ENCODE measurements at regions not wholly inside any gene's neighbourhood (a gene's known extent, or its start where the extent isn't known, plus 50 kb on each side); places are given as distances from the start of the nearest gene placed in this dataset.

DNA sequence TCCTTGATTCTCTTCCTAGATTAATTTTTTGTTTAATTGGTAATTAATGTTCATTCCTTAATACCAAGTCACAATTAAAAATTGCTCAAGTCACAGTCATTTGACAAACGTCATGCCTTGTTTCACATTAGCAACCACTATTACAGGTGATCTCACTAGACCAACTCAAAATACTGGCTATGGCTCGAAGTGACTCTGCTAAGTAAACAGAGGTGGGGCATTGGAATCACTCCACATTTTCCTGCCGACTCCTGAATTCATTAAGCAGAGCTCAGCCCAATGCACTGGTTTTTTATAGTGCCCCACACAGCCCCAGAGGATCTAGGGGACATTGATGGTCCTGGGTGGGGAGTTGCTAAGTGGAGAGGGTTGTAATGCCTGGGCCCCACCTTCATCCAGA is 201.2 kb upstream of the NSMCE3 start:
- ATAC-seq = no peak
- Mint-ChIP-seq H3K4me3 (no peak overlapping the region), H3K27me3 (peaks cover 12% of the 10 kb centered on the region), H3K9me3 (peaks cover 4% of the 10 kb centered on the region), H3K36me3 (no peaks in the 10 kb centered on the region), H3K4me1 (peaks cover 5% of the 10 kb centered on the region), H3K27ac (no peak overlapping the region)

DNA sequence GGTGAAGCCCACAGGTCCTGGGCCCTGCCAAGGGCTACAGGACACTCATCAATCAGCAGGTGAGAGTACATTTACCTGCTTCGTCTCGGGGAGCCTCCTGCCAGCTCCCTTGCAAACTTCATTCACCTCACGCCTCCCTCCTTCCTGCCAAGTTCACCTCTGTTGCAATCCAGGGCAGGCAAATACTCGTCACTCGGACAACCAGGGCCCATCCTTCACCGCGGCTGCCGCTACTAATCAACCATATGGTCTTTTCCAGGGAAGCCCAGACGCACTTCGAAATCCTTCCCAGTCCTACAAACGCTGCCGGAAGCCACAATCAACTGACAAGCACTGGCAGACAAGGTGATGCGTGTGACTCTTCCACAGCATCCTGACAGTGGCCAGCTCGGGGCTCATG is 200.7 kb upstream of the NSMCE3 start:
- ATAC-seq = no peak
- peaks cover 12% of the 10 kb centered on the region for H3K27me3 Mint-ChIP-seq
- peaks cover 4% of the 10 kb centered on the region for H3K9me3 Mint-ChIP-seq
- H3K36me3 Mint-ChIP-seq = no peaks in the 10 kb centered on the region
- no peak overlapping the region for H3K4me3 Mint-ChIP-seq
- peaks cover 6% of the 10 kb centered on the region for H3K4me1 Mint-ChIP-seq
- H3K27ac Mint-ChIP-seq = no peak overlapping the region

DNA sequence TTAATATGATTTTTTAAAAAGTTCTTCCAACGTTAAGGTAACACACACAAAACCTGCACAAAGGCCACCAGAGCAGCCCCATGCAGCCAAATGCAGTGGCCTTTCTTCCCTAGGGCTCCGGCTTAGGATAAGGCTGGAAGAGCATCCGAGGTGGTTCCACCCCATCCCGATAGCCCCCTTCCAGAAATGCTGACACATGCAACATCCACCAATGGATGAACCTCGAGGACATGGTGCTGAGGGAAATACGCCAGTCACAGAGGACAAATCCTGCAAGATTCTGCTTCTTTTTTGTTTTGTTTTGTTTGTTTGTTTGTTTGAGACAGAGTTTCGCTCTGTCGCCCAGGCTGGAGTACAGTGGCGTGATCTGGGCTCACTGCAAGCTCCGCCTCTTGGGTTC is 199.3 kb upstream of the NSMCE3 start:
- no peak overlapping the region for H3K4me3 Mint-ChIP-seq
- H3K4me1 Mint-ChIP-seq = peaks cover 6% of the 10 kb centered on the region
- H3K9me3 Mint-ChIP-seq = peaks cover 4% of the 10 kb centered on the region
- no peak overlapping the region for H3K27ac Mint-ChIP-seq
- H3K36me3 Mint-ChIP-seq = no peaks in the 10 kb centered on the region
- H3K27me3 Mint-ChIP-seq = peaks cover 12% of the 10 kb centered on the region
- ATAC-seq = no peak

DNA sequence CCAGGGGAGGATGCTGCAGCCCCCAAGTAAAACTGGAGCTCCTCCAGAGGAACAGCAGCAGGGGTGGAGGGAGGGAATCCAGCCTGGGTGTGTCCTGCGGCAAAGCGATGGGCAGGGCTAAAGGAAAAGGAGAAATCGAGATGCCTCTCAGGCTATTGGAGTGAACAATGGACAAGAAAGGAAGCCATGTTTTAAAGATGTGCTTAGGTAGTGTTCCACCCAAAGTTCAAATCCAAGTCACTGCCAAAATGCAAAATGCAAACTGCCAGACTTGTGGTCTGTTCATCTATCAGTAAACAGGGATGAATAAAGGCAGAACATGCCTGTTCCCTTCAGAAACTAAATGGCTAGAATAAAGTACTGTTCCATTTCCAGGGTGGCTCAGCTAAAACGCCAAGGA is 197.5 kb upstream of the NSMCE3 start:
- peaks cover 6% of the 10 kb centered on the region for H3K4me1 Mint-ChIP-seq

DNA sequence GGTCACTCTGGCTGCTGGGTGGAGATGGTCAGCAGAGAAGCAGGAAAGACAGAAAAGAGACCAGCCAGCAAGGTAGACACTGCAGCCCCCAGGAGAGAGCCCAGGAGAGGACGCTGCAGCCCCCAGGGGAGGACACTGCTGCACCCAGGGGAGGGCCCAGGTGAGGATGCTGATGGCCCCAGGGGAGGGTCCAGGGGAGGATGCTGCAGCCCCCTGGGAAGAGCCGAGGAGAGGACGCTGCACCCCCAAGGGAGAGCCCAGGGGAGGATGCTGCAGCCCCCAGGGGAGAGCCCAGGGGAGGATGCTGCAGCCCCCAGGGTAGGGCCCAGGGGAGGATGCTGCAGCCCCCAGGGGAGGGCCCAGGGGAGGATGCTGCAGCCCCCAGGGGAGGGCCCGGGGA is 196.7 kb upstream of the NSMCE3 start:
- H3K9me3 Mint-ChIP-seq = peaks cover 4% of the 10 kb centered on the region
- H3K36me3 Mint-ChIP-seq = no peaks in the 10 kb centered on the region
- H3K4me1 Mint-ChIP-seq = peaks cover 6% of the 10 kb centered on the region
- no peak for ATAC-seq
- no peak overlapping the region for H3K4me3 Mint-ChIP-seq
- H3K27ac Mint-ChIP-seq = no peak overlapping the region
- peaks cover 31% of the 10 kb centered on the region for H3K27me3 Mint-ChIP-seq

More for the DNA sequence above, 197.5 kb upstream of the NSMCE3 start:
- peaks cover 4% of the 10 kb centered on the region for H3K9me3 Mint-ChIP-seq
- no peak for ATAC-seq
- no peak overlapping the region for H3K27ac Mint-ChIP-seq
- peaks cover 23% of the 10 kb centered on the region for H3K27me3 Mint-ChIP-seq
- no peaks in the 10 kb centered on the region for H3K36me3 Mint-ChIP-seq
- no peak overlapping the region for H3K4me3 Mint-ChIP-seq

DNA sequence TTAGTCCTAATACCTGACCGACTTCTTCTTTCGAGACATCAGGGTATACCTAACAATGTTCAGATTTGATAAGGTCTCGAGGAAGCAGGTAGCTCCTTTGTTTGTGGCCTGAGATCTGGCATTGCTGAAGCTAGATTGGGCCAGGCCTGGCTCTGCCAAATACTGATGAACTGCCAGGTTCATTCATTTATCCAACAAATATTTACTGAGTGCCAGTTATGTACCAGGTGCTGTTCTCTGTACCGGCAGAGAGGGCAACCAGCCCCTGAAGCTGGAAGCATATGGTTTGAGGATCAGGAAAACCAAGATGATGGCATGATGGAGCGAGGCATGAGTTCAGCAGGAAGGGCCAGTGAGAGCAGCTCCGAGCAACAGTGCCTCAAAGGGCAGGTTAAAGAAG is 196.2 kb upstream of the NSMCE3 start:
- H3K36me3 Mint-ChIP-seq = no peaks in the 10 kb centered on the region
- H3K27me3 Mint-ChIP-seq = peaks cover 26% of the 10 kb centered on the region
- peaks cover 4% of the 10 kb centered on the region for H3K9me3 Mint-ChIP-seq
- H3K4me3 Mint-ChIP-seq = no peak overlapping the region
- peaks cover 6% of the 10 kb centered on the region for H3K4me1 Mint-ChIP-seq
- H3K27ac Mint-ChIP-seq = no peak overlapping the region
- ATAC-seq = no peak

DNA sequence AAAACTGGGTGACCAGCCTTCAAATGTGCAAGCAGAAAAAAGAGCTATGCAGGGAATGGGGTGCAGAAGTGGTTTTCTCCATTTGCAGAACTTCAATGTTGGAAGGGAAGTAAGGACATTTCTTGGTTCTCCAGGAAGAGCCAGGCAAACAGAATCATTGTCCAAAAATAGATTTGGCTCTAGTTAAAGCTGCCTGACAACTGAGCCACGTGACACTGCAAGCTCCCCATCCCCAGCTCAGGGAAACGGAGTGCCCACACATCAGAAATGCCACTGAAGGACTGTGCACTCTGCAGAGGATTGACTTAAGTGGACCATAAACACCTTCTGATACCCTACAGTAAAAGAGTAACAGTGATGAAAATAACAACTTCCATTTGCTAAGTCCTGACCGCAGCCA is 195.6 kb upstream of the NSMCE3 start:
- peaks cover 20% of the 10 kb centered on the region for H3K27me3 Mint-ChIP-seq

DNA sequence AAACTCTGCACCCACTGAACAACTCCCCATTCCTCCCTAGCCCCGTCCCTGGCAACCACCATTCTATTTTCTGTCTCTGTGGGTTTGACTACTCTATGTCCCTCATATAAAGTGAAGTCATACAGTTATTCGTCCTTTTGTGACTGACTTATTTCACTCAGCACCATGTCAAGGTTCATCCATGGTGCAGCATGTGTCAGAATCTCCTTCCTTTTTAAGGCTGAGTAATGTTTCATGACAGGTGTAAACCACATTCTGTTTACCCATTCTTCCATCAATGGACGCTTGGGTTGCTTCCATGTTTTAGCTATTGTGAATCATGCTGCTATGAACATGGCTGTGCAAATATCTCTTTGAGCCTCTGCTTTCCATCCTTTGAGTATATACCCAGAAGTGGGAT is 192.3 kb upstream of the NSMCE3 start:
- Mint-ChIP-seq H3K9me3 (peaks cover 4% of the 10 kb centered on the region), H3K27me3 (peaks cover 39% of the 10 kb centered on the region), H3K4me1 (peaks cover 6% of the 10 kb centered on the region), H3K36me3 (no peaks in the 10 kb centered on the region), H3K4me3 (no peak overlapping the region), H3K27ac (no peak overlapping the region)
- ATAC-seq = no peak

More for the DNA sequence above, 195.6 kb upstream of the NSMCE3 start:
- Mint-ChIP-seq H3K27ac (no peak overlapping the region), H3K36me3 (no peaks in the 10 kb centered on the region), H3K4me3 (no peak overlapping the region), H3K9me3 (peaks cover 4% of the 10 kb centered on the region), H3K4me1 (peaks cover 6% of the 10 kb centered on the region)
- ATAC-seq = no peak

DNA sequence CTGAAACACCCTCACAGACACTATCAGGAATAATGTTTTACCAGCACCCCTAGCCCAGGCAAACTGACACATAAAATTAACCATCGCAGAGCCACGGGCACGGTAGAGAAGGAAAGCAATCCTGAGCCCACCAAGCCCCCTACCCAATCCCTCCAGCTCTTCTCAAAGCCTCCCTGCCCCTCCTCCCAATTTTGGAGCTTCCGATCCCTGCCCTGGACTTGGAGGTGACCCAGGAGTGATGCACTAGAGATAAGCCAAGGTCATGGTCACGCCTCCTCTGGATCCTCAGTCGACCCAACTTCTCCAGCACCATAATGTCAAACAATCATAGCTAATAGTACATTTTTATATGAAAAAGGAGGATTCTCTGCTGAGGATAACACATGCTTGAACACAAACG is 188.7 kb upstream of the NSMCE3 start:
- H3K9me3 Mint-ChIP-seq = no peaks in the 10 kb centered on the region

DNA sequence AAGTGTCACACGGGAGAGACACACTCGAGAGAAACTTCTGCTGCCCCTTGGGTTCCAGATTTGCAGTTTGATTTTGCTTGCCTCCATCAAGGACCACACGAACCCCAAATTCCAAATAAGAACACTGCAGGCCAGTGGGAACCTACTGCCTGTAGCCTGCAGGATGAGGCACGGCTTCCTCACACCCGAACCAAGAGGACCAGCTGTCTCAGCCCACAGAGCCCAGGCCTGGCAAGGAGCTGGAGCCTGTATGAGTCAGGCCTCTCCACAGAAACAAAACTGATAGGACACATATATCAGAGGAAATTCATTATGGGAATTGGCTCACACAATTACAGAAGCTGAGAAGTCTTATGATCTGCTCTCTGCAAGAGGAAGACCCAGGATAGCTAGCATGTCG is 188.1 kb upstream of the NSMCE3 start:
- no peak for ATAC-seq
- Mint-ChIP-seq H3K4me1 (peaks cover 7% of the 10 kb centered on the region), H3K36me3 (no peaks in the 10 kb centered on the region), H3K27me3 (peaks cover 38% of the 10 kb centered on the region), H3K27ac (no peak overlapping the region), H3K4me3 (no peak overlapping the region), H3K9me3 (no peaks in the 10 kb centered on the region)

More for the DNA sequence above, 188.7 kb upstream of the NSMCE3 start:
- Mint-ChIP-seq H3K4me1 (peaks cover under 1% of the 10 kb centered on the region), H3K27ac (no peak overlapping the region), H3K27me3 (peaks cover 44% of the 10 kb centered on the region), H3K36me3 (no peaks in the 10 kb centered on the region), H3K4me3 (no peak overlapping the region)
- ATAC-seq = no peak

DNA sequence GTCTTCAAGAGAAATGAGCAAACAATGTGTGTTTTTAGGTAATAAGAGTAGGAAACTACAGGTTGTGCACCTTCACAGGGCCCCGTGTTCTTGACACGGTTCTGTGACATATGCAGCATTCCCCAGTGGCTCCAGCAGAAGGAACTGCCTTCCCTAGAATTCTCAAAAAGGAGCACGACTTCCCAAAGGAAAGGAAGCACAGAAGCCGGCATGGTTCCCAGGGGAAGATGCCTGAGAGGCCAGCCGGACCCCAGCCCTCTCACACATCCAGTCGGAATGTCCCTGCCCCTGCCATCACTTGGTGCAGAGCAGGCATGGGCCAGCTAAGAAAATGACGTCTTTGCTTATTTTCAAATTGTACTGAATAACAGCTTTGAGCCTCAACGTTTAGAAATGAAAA is 187.3 kb upstream of the NSMCE3 start:
- Mint-ChIP-seq H3K36me3 (no peaks in the 10 kb centered on the region), H3K9me3 (no peaks in the 10 kb centered on the region), H3K27ac (no peak overlapping the region), H3K27me3 (peaks cover 36% of the 10 kb centered on the region), H3K4me1 (peaks cover 10% of the 10 kb centered on the region), H3K4me3 (no peak overlapping the region)
- no peak for ATAC-seq

DNA sequence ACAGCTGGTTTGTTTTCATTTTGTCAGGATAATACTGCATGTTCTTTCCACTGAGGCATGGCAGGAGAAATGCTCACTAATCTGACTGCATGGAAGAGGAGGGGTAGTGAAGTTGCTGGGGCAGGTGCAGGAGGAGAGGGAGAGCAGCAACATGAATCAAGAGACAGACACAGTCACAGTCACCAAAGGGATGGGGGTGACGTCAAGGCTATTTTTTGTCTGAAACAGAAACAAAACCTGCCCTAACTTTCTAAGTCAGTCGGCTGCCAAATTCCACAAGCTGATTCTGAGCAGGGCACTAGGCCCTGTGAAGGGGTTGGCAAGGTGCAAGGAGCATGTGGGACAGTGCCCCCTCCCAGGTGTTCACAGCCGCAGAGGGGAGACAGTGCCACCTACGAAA is 186.6 kb upstream of the NSMCE3 start:
- Mint-ChIP-seq H3K9me3 (no peaks in the 10 kb centered on the region), H3K27me3 (peaks cover 36% of the 10 kb centered on the region), H3K4me1 (peaks cover 10% of the 10 kb centered on the region), H3K4me3 (no peak overlapping the region), H3K27ac (no peak overlapping the region), H3K36me3 (no peaks in the 10 kb centered on the region)
- ATAC-seq = no peak

DNA sequence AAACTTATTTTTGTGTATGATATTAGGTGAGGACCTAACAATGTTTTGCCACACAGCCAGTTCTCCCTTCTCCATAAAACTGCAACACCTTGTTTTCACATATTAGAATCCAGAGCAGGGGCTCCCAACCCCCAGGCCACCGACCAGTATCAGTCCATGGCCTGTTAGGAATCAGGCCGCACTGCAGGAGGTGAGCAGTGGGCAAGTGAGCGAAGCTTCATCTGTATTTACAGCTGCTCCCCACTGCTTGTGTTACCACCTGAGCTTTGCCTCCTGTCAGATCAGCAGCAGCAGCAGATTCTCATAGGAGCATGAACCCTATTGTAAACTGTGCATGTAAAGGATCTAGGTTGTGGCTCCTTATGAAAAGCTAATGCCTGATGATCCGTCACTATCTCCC is 185.9 kb upstream of the NSMCE3 start:
- H3K27ac Mint-ChIP-seq = no peak overlapping the region
- H3K4me3 Mint-ChIP-seq = no peak overlapping the region
- peaks cover 10% of the 10 kb centered on the region for H3K4me1 Mint-ChIP-seq
- no peaks in the 10 kb centered on the region for H3K9me3 Mint-ChIP-seq
- ATAC-seq = no peak
- peaks cover 44% of the 10 kb centered on the region for H3K27me3 Mint-ChIP-seq
- no peaks in the 10 kb centered on the region for H3K36me3 Mint-ChIP-seq

DNA sequence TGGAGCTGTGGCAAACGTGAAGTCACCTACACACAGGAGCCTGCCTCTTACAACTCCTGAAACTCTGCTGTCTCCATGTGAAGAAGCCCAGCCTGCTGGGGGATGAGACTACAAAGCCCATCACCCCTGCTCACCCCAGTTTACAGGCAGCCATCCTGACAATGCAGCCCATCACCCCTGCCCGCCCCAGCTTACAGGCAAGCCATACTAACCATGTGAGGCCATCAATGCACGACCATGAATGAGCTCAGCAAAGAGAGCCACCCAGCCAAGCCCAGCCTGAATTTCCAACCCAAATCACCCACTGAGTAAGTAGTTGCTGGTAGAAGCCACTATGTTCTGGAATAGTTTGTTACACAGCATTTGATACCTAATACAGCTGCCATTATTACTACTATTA is 185.4 kb upstream of the NSMCE3 start:
- Mint-ChIP-seq H3K4me1 (peaks cover 10% of the 10 kb centered on the region), H3K4me3 (no peak overlapping the region), H3K36me3 (no peaks in the 10 kb centered on the region), H3K9me3 (no peaks in the 10 kb centered on the region), H3K27me3 (peaks cover 46% of the 10 kb centered on the region), H3K27ac (no peak overlapping the region)
- ATAC-seq = no peak

DNA sequence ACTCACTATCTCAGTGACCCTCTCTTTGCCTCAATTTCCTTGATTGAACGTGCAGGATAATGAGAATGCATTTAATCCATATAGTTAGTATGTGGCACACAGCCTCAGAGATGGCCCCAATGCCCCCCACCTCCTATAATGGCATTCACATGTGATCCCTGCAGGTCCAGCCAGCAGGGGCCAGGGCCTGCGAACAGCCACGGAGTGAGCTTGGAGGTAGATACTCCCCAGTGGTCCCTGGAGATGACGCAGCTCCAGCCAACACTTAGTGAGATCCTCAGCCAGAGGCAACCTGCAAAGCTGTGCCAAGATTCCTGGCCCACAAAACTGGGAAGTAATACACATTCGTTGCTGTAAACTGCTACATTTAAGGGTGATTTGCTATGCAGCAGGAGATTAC is 184.9 kb upstream of the NSMCE3 start:
- Mint-ChIP-seq H3K4me1 (peaks cover 10% of the 10 kb centered on the region), H3K4me3 (no peak overlapping the region), H3K9me3 (no peaks in the 10 kb centered on the region), H3K27ac (no peak overlapping the region), H3K27me3 (peaks cover 46% of the 10 kb centered on the region), H3K36me3 (no peaks in the 10 kb centered on the region)
- no peak for ATAC-seq

DNA sequence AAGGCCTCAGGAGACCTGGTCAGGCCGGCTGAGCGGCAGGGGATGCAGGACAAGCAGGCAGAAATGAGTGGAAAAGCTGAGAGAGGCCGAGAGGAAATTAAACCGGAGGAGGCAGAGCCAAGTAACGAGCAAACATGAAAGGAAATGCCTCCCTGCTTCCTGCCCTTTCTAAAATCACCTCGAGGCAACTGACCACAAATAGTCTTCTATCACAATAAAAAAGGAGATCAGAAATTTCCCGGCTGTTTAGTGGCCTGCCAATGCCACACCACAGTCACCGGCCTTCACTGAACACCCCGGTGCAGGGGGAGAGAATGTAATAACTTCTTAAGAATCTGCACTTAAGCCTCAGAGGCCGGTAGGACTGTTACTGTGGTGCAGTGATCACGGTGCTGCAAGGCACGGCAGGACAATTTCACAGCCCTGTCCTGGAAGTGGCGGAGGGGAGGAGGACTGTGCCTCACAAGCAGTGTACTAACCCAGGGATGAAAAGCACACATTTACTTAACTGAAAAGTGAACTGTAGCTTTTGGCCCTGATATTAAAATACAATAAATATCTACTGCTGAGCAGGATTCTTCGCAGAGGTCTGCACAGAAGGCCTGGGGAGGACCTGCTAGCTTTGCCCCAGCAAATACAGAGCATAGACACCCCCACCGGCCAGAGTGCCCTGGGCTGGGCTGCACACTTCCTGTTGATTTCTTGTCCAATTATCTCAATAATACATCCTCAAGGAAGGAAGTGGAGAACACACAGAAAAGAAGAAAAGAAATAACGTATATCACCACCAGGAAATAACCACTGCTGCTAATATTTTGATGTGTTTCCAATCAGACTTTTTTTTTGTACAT is 183.5 kb upstream of the NSMCE3 start:
- peaks cover 10% of the 10 kb centered on the region for H3K4me1 Mint-ChIP-seq
- H3K4me3 Mint-ChIP-seq = no peak overlapping the region
- H3K27ac Mint-ChIP-seq = no peak overlapping the region
- ATAC-seq = no peak
- H3K9me3 Mint-ChIP-seq = no peaks in the 10 kb centered on the region
- peaks cover 34% of the 10 kb centered on the region for H3K27me3 Mint-ChIP-seq
- no peaks in the 10 kb centered on the region for H3K36me3 Mint-ChIP-seq
